G401 (cell line): ENCODE measurements at regions not wholly inside any gene's neighbourhood (a gene's known extent, or its start where the extent isn't known, plus 50 kb on each side); places are given as distances from the start of the nearest gene placed in this dataset.
"Not testable (repeated sequence)": the region's sequence is repeated elsewhere in the genome, so short reads cannot be mapped to it uniquely, and the experiment has no call there.

ENCODE experiments used
- DNase-seq: peaks from one replicate; pipeline ENCODE4 v3.0.0-alpha.2; 2015; ENCODE audit warnings: low spot score
- in situ Hi-C: cut with HindIII; loops from 2 replicates; pipeline ENCODE4 v1.10.0; 2016; ENCODE audit warnings: low sequenced_read_pairs, mixed read lengths

GRCh38 chr3:110998766-110999165, 72.8 kb upstream of the NECTIN3 start:
- in situ Hi-C loops, DNase-seq: not testable (repeated sequence)

GRCh38 chr3:111006485-111006884, 65.1 kb upstream of the NECTIN3 start:
- in situ Hi-C loops, DNase-seq: not testable (repeated sequence)

GRCh38 chr3:111012388-111013248, 59.0 kb upstream of the NECTIN3 start:
- no peak for DNase-seq
- in situ Hi-C loops = no loop called here
